ENCODE measurements at regions not wholly inside any gene's neighbourhood (a gene's known extent, or its start where the extent isn't known, plus 50 kb on each side); places are given as distances from the start of the nearest gene placed in this dataset.
"Not testable (repeated sequence)": the region's sequence is repeated elsewhere in the genome, so short reads cannot be mapped to it uniquely, and the experiment has no call there.

DNA sequence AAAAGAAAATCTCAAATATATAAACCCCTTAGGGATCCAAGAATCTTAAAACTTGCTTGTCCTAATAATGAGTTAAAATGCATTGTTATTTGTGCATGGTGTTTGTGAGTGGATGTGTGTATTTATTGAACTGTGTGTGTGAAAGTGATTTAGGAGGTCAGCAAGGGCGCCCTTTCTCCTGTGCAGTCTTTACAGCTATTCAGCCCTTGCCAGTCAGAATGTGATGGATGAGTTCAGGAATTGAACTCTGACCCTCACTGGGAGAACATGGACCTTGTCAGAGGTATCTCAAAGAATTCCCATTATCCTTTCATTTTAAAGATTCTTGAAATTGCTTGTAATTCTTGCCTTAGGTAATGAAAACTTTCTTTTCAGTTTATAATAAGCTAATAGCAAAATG is 493.0 kb upstream of the ADGRL4 start:
- H3K27me3 ChIP-seq (replicated peaks; ENCODE audit: insufficient read depth, low read depth, low read length, poor library complexity) = no peaks in the 10 kb centered on the region
- H3K36me3 ChIP-seq (ENCODE audit: insufficient read depth, low read length, poor library complexity, severe bottlenecking) = no peaks in the 10 kb centered on the region
- ChIA-PET CTCF (no interaction called here), POLR2A (ENCODE audit: low non-redundant PET) (no interaction called here)
- H3K9me3 ChIP-seq (ENCODE audit: low read depth, low read length, poor library complexity, severe bottlenecking) = no peaks in the 10 kb centered on the region
- no TSS peak for BruUV-seq (replicated peaks)
- TF ChIP-seq, protein P1, sequence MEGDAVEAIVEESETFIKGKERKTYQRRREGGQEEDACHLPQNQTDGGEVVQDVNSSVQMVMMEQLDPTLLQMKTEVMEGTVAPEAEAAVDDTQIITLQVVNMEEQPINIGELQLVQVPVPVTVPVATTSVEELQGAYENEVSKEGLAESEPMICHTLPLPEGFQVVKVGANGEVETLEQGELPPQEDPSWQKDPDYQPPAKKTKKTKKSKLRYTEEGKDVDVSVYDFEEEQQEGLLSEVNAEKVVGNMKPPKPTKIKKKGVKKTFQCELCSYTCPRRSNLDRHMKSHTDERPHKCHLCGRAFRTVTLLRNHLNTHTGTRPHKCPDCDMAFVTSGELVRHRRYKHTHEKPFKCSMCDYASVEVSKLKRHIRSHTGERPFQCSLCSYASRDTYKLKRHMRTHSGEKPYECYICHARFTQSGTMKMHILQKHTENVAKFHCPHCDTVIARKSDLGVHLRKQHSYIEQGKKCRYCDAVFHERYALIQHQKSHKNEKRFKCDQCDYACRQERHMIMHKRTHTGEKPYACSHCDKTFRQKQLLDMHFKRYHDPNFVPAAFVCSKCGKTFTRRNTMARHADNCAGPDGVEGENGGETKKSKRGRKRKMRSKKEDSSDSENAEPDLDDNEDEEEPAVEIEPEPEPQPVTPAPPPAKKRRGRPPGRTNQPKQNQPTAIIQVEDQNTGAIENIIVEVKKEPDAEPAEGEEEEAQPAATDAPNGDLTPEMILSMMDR (conservative IDR thresholded peaks at IDR 0.05; ENCODE audit: low read depth, low read length) = no peak
- TF ChIP-seq EZH2 (IDR thresholded peaks at IDR 0.05; ENCODE audit: borderline replicate concordance, low read depth, low read length, poor library complexity, severe bottlenecking) = no peak
- intact Hi-C loops (cut with micrococcal nuclease; ENCODE audit: unreplicated experiment) = loop anchor here (5.0 to 10.0 kb wide), 5 partner anchors 175 to 718 kb away; no protein-coding TSS in a partner anchor
- no peaks in the 10 kb centered on the region for H3K4me1 ChIP-seq (ENCODE audit: insufficient read depth, low read length, poor library complexity, severe bottlenecking)
- no peak overlapping the region for H3K27ac ChIP-seq (ENCODE audit: low read depth, low read length, poor library complexity, severe bottlenecking)
- H3K4me3 ChIP-seq (ENCODE audit: low read depth, low read length, poor library complexity, severe bottlenecking) = no peak overlapping the region
- DNase-seq (ENCODE audit: low spot score) = no peak

DNA sequence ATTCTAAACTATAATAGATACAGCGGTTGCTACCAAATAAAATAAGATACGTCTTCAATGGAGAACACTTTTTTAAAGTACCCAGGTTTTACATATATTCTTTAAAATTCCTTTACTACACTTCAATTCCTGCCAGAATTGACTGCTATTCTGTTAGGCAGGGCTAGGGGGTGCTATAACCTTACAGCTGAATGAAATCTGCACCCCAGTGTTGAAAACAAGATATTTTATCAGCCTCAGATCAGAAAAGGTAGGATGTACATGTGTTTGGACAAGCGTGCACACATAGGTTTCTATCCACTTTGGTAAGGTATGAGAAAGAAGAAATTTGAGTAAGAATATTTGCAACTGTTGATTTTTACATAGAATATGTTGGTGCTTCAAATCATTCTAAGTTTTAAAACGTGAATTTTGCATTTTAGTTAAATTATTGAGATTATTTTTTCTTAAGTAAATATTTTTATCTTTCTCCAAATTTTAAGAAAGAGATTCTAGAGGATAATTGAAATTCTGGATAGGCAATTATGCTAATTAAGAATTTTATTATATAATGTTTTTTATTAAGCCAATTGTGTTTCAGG is 490.8 kb upstream of the ADGRL4 start:
- no peaks in the 10 kb centered on the region for H3K27me3 ChIP-seq (replicated peaks; ENCODE audit: insufficient read depth, low read depth, low read length, poor library complexity)
- no peaks in the 10 kb centered on the region for H3K9me3 ChIP-seq (ENCODE audit: low read depth, low read length, poor library complexity, severe bottlenecking)
- no peaks in the 10 kb centered on the region for H3K4me1 ChIP-seq (ENCODE audit: insufficient read depth, low read length, poor library complexity, severe bottlenecking)
- CTCF ChIA-PET = no interaction called here
- peak; percentile 65 for DNase-seq (ENCODE audit: low spot score)
- BruUV-seq (replicated peaks) = no TSS peak
- no peaks in the 10 kb centered on the region for H3K36me3 ChIP-seq (ENCODE audit: insufficient read depth, low read length, poor library complexity, severe bottlenecking)
- POLR2A ChIA-PET (ENCODE audit: low non-redundant PET) = no interaction called here
- no peak overlapping the region for H3K27ac ChIP-seq (ENCODE audit: low read depth, low read length, poor library complexity, severe bottlenecking)
- intact Hi-C loops (cut with micrococcal nuclease; ENCODE audit: unreplicated experiment) = loop anchor here (5.0 to 10.0 kb wide), 5 partner anchors 178 to 720 kb away; no protein-coding TSS in a partner anchor
- H3K4me3 ChIP-seq (ENCODE audit: low read depth, low read length, poor library complexity, severe bottlenecking) = no peak overlapping the region
- TF ChIP-seq, protein P1 (conservative IDR thresholded peaks at IDR 0.05; ENCODE audit: low read depth, low read length) = peak; percentile 96
- no peak for TF ChIP-seq EZH2 (IDR thresholded peaks at IDR 0.05; ENCODE audit: borderline replicate concordance, low read depth, low read length, poor library complexity, severe bottlenecking)

DNA sequence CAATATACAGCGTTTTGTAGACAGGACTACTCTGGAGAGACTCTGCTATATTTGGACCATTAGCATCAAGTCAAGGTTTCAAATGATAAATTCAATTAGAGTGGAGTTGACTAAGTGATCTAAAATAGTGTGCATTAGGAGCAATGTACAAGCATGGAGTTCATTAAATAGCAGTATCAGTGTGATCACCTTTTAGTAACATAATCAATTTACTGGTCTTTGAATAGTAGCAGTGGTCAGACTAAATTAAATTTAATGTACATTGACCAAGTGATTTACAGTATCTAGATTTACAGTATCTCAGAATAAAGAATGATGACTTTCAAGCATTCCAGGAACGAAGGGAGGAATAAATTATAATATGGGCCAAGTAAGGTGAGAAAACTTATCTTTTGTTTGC is 489.6 kb upstream of the ADGRL4 start:
- Histone ChIP-seq H3K27me3 (replicated peaks; ENCODE audit: insufficient read depth, low read depth, low read length, poor library complexity) (no peaks in the 10 kb centered on the region), H3K27ac (ENCODE audit: low read depth, low read length, poor library complexity, severe bottlenecking) (no peak overlapping the region), H3K4me3 (ENCODE audit: low read depth, low read length, poor library complexity, severe bottlenecking) (no peak overlapping the region), H3K9me3 (ENCODE audit: low read depth, low read length, poor library complexity, severe bottlenecking) (no peaks in the 10 kb centered on the region), H3K36me3 (ENCODE audit: insufficient read depth, low read length, poor library complexity, severe bottlenecking) (no peaks in the 10 kb centered on the region), H3K4me1 (ENCODE audit: insufficient read depth, low read length, poor library complexity, severe bottlenecking) (no peaks in the 10 kb centered on the region)
- ChIA-PET POLR2A (ENCODE audit: low non-redundant PET) (no interaction called here), CTCF (no interaction called here)
- no TSS peak for BruUV-seq (replicated peaks)
- TF ChIP-seq, protein P1 (conservative IDR thresholded peaks at IDR 0.05; ENCODE audit: low read depth, low read length) = no peak
- TF ChIP-seq EZH2 (IDR thresholded peaks at IDR 0.05; ENCODE audit: borderline replicate concordance, low read depth, low read length, poor library complexity, severe bottlenecking) = no peak
- DNase-seq (ENCODE audit: low spot score) = no peak
- intact Hi-C loops (cut with micrococcal nuclease; ENCODE audit: unreplicated experiment) = loop anchor here (5.0 to 10.0 kb wide), 5 partner anchors 179 to 721 kb away; no protein-coding TSS in a partner anchor

DNA sequence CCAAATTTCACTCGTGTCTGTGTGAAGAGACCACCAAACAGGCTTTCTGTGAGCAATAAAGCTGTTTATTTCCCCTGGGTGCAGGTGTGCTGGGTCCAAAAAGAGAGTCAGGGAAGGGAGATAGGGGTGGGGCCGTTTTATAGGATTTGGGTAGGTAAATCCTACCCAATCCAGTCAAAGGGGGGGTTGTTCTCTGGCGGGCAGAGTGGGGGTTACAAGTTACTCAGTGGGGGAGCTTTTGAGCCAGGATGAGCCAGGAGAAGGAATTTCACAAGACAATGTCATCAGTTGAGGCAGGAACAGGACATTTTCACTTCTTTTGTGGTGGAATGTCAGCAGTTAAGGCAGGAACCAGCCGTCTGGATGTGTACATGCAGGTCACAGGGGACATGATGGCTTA is 487.2 kb upstream of the ADGRL4 start:
- POLR2A ChIA-PET (ENCODE audit: low non-redundant PET) = not testable (repeated sequence)
- intact Hi-C loops (cut with micrococcal nuclease; ENCODE audit: unreplicated experiment) = loop anchor here (10.0 kb wide), 2 partner anchors 181 to 491 kb away; no protein-coding TSS in a partner anchor

DNA sequence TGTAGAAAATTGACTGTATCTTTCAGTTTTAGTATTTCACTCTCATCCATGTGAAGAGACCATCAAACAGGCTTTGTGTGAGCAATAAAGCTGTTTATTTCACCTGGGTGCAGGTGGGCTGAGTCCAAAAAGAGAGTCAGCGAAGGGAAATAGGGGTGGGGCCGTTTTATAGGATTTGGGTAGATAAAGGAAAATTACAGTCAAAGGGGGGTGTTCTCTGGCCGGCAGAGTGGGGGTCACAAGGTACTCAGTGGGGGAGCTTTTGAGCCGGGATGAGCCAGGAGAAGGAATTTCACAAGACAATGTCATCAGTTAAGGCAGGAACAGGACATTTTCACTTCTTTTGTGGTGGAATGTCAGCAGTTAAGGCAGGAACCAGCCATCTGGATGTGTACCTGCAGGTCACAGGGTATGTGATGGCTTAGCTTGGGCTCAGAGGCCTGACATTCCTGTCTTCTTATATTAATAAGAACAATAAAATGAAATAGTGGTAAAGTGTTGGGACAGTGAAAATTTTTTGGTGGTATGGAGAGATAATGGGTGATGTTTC is 482.1 kb upstream of the ADGRL4 start:
- H3K9me3 ChIP-seq (ENCODE audit: low read depth, low read length, poor library complexity, severe bottlenecking); H3K4me3 ChIP-seq (ENCODE audit: low read depth, low read length, poor library complexity, severe bottlenecking); POLR2A ChIA-PET (ENCODE audit: low non-redundant PET); H3K4me1 ChIP-seq (ENCODE audit: insufficient read depth, low read length, poor library complexity, severe bottlenecking); intact Hi-C loops (cut with micrococcal nuclease; ENCODE audit: unreplicated experiment); H3K36me3 ChIP-seq (ENCODE audit: insufficient read depth, low read length, poor library complexity, severe bottlenecking); DNase-seq (ENCODE audit: low spot score); H3K27me3 ChIP-seq (replicated peaks; ENCODE audit: insufficient read depth, low read depth, low read length, poor library complexity); CTCF ChIA-PET; BruUV-seq (replicated peaks); H3K27ac ChIP-seq (ENCODE audit: low read depth, low read length, poor library complexity, severe bottlenecking): not testable (repeated sequence)

More for the DNA sequence above, 487.2 kb upstream of the ADGRL4 start:
- H3K36me3 ChIP-seq (ENCODE audit: insufficient read depth, low read length, poor library complexity, severe bottlenecking); BruUV-seq (replicated peaks); H3K27me3 ChIP-seq (replicated peaks; ENCODE audit: insufficient read depth, low read depth, low read length, poor library complexity); H3K27ac ChIP-seq (ENCODE audit: low read depth, low read length, poor library complexity, severe bottlenecking); H3K4me3 ChIP-seq (ENCODE audit: low read depth, low read length, poor library complexity, severe bottlenecking); H3K4me1 ChIP-seq (ENCODE audit: insufficient read depth, low read length, poor library complexity, severe bottlenecking); DNase-seq (ENCODE audit: low spot score); H3K9me3 ChIP-seq (ENCODE audit: low read depth, low read length, poor library complexity, severe bottlenecking); CTCF ChIA-PET: not testable (repeated sequence)

Measured in A673 (cell line).